WTC11 (cell line): ENCODE measurements at regions not wholly inside any gene's neighbourhood (a gene's known extent, or its start where the extent isn't known, plus 50 kb on each side); places are given as distances from the start of the nearest gene placed in this dataset.

ENCODE experiments used
- ATAC-seq: fragments of 200-7000 bp; cut with Tn5 transposase; 2 replicates; pipeline ENCODE4 v1.10.0; 2021; ENCODE audit warnings: mild to moderate bottlenecking, moderate library complexity
- CTCF ChIA-PET: fragments of 300-600 bp; sonication (Branson Sonifier 250); formaldehyde crosslinking; loops from one replicate; lab custom pipeline; 2021; ENCODE audit warnings: antibody characterized with exemption; lab: Charles Lee
- POLR2A ChIA-PET: fragments of 350-600 bp; sonication (Branson Sonifier 250); formaldehyde crosslinking; loops from one replicate; lab custom pipeline; 2021; ENCODE audit warnings: antibody characterized with exemption; lab: Charles Lee
- DNase-seq: peaks from one replicate; pipeline ENCODE4 v3.0.0; 2021; ENCODE audit warnings: low spot score
- H3K27ac Mint-ChIP-seq: 2 replicates; pipeline ENCODE4 v1.8.0; 2021; ENCODE audit warnings: mixed read lengths
- H3K27me3 Mint-ChIP-seq: 2 replicates; pipeline ENCODE4 v1.8.0; 2021; ENCODE audit warnings: low read depth, mild to moderate bottlenecking, moderate library complexity, mixed read lengths
- H3K36me3 Mint-ChIP-seq: 2 replicates; pipeline ENCODE4 v1.8.0; 2021; ENCODE audit warnings: mixed read lengths
- H3K4me1 Mint-ChIP-seq: 2 replicates; pipeline ENCODE4 v1.8.0; 2022; ENCODE audit warnings: mixed read lengths
- H3K4me3 Mint-ChIP-seq: 2 replicates; pipeline ENCODE4 v1.8.0; 2021; ENCODE audit warnings: mild to moderate bottlenecking, moderate library complexity, mixed read lengths
- H3K9me3 Mint-ChIP-seq: 2 replicates; pipeline ENCODE4 v1.8.0; 2021; ENCODE audit warnings: mixed read lengths
- AFF4 ChIP-seq: sonication (generic); formaldehyde crosslinking; IDR thresholded peaks from 2 replicates; pipeline ENCODE4 v1.8.1; 2023; ENCODE audit warnings: mild to moderate bottlenecking, missing genetic modification reagents, borderline replicate concordance
- ERG ChIP-seq: fragments of 250-450 bp; sonication (Bioruptor Pico); IDR thresholded peaks from 2 replicates; pipeline ENCODE4 v1.8.0; 2021; ENCODE audit warnings: mild to moderate bottlenecking
- NFE2L1 ChIP-seq: sonication (generic); formaldehyde crosslinking; IDR thresholded peaks from 2 replicates; pipeline ENCODE4 v1.8.1; 2023; ENCODE audit warnings: missing genetic modification reagents
- SMAD4 ChIP-seq: sonication (generic); formaldehyde crosslinking; IDR thresholded peaks from 2 replicates; pipeline ENCODE4 v1.8.0; 2022; ENCODE audit warnings: mild to moderate bottlenecking, missing genetic modification reagents
- ZMAT4 ChIP-seq: fragments of 250-450 bp; sonication (Bioruptor Pico); IDR thresholded peaks from 2 replicates; pipeline ENCODE4 v1.9.0; 2021; ENCODE audit warnings: mild to moderate bottlenecking
- ZNF138 ChIP-seq: sonication (generic); formaldehyde crosslinking; conservative IDR thresholded peaks from 2 replicates; pipeline ENCODE4 v1.8.1; 2022; ENCODE audit warnings: mild to moderate bottlenecking, moderate library complexity, missing genetic modification reagents
- ZNF219 ChIP-seq: sonication (generic); formaldehyde crosslinking; IDR thresholded peaks from 2 replicates; pipeline ENCODE4 v1.8.0; 2023; ENCODE audit warnings: missing genetic modification reagents, mild to moderate bottlenecking, borderline replicate concordance
- ZNF232 ChIP-seq: sonication (generic); formaldehyde crosslinking; IDR thresholded peaks from 2 replicates; pipeline ENCODE4 v1.8.0; 2022; ENCODE audit warnings: mild to moderate bottlenecking, missing genetic modification reagents
- ZNF281 ChIP-seq: sonication (generic); formaldehyde crosslinking; IDR thresholded peaks from 2 replicates; pipeline ENCODE4 v1.8.0; 2023; ENCODE audit warnings: mild to moderate bottlenecking, missing genetic modification reagents
- TF ChIP-seq, protein P1 (sequence below): fragments of 250-450 bp; sonication (Bioruptor Pico); IDR thresholded peaks from 2 replicates; pipeline ENCODE4 v1.9.0; 2021; ENCODE audit warnings: mild to moderate bottlenecking

- TF ChIP-seq ZNF281 (CRISPR knock-in tag) (no peak), NFE2L1 (no peak), ZMAT4 (CRISPR knock-in tag) (no peak), ZNF232 (no peak), ZNF138 (CRISPR knock-in tag) (no peak), SMAD4 (CRISPR knock-in tag) (no peak), ERG (CRISPR knock-in tag) (no peak)
- TF ChIP-seq, protein P1, sequence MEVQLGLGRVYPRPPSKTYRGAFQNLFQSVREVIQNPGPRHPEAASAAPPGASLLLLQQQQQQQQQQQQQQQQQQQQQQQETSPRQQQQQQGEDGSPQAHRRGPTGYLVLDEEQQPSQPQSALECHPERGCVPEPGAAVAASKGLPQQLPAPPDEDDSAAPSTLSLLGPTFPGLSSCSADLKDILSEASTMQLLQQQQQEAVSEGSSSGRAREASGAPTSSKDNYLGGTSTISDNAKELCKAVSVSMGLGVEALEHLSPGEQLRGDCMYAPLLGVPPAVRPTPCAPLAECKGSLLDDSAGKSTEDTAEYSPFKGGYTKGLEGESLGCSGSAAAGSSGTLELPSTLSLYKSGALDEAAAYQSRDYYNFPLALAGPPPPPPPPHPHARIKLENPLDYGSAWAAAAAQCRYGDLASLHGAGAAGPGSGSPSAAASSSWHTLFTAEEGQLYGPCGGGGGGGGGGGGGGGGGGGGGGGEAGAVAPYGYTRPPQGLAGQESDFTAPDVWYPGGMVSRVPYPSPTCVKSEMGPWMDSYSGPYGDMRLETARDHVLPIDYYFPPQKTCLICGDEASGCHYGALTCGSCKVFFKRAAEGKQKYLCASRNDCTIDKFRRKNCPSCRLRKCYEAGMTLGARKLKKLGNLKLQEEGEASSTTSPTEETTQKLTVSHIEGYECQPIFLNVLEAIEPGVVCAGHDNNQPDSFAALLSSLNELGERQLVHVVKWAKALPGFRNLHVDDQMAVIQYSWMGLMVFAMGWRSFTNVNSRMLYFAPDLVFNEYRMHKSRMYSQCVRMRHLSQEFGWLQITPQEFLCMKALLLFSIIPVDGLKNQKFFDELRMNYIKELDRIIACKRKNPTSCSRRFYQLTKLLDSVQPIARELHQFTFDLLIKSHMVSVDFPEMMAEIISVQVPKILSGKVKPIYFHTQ (CRISPR knock-in tag) = no peak
These were observed 89.3 kb upstream of the SLC66A3 start (continued) for GRCh38 chr2:11065833-11066485.

GRCh38 chr2:11067221-11068078 is 87.8 kb upstream of the SLC66A3 start:
- POLR2A ChIA-PET = no interaction called here
- CTCF ChIA-PET = interaction anchor here (0.7 to 1.2 kb wide), 3 partner anchors 65 to 235 kb away, joined by 3 to 5 read pairs (median 3); no protein-coding TSS in a partner anchor
- Mint-ChIP-seq H3K27ac (no peak overlapping the region), H3K9me3 (peaks cover 11% of the 10 kb centered on the region), H3K4me1 (peaks cover 14% of the 10 kb centered on the region), H3K4me3 (no peak overlapping the region), H3K36me3 (no peaks in the 10 kb centered on the region), H3K27me3 (no peaks in the 10 kb centered on the region)
- DNase-seq = no peak
- TF ChIP-seq ZNF219 (CRISPR knock-in tag) = no peak
- no peak for TF ChIP-seq AFF4 (CRISPR knock-in tag)
- no peak for ATAC-seq
